H1 (cell line): ENCODE measurements at regions not wholly inside any gene's neighbourhood (a gene's known extent, or its start where the extent isn't known, plus 50 kb on each side); places are given as distances from the start of the nearest gene placed in this dataset.

Experiments
- EZH2 ChIP-seq: fragments of 200-600 bp; sonication (generic); IDR thresholded peaks from 2 replicates; pipeline ENCODE4 v1.7.1; 2012; ENCODE audit warnings: low read depth, mild to moderate bottlenecking, moderate library complexity, low read length, inconsistent platforms; ENCODE audit not compliant: severe bottlenecking
- POLR2A ChIP-seq, 2 experiments: IDR thresholded peaks; 1 replicate in 1 of 2; 2 replicates in 1 of 2; pipeline ENCODE4 v1.6.1; 2011; ENCODE audit warnings: low read depth in 2 of 2, low read length in 2 of 2, mild to moderate bottlenecking in 2 of 2; ENCODE audit errors: control extremely low read depth in 1 of 2
- TF ChIP-seq, protein P1 (sequence below): IDR thresholded peaks from 2 replicates; pipeline ENCODE4 v1.6.1; 2012; ENCODE audit warnings: inconsistent platforms

DNA sequence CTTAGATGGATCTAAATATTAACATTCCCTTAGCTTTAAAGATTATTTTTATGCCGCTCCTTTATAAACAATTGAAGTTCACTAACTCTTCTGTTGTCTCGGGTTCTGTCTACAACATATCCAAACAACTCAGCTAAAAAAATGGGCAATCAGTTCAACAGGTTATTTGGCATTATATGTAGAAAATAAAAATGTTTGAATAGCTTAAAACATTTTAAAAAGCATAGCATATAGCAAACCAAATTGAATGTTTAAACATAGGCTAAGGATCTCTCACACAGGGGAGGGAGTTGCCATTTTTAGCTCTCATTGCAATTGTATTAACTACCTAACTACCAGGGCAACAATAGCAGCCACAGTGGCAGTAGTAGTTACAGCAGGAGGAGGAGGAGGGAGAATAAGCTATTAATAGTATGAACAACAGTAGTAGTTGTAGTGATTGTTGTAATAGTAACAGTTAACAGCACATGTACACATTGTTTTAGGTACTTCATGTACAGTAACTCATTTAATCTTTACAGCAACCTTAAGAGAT lies 404.2 kb downstream of the KCNRG start:
- TF ChIP-seq POLR2A (IDR thresholded peaks at IDR 0.05; ENCODE audit: control extremely low read depth in 1 of 2, low read depth in 2 of 2, low read length in 2 of 2) (no peak), EZH2 (no peak)
- TF ChIP-seq, protein P1, sequence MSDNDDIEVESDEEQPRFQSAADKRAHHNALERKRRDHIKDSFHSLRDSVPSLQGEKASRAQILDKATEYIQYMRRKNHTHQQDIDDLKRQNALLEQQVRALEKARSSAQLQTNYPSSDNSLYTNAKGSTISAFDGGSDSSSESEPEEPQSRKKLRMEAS, result no peak
